ENCODE measurements at regions not wholly inside any gene's neighbourhood (a gene's known extent, or its start where the extent isn't known, plus 50 kb on each side); places are given as distances from the start of the nearest gene placed in this dataset.

DNA sequence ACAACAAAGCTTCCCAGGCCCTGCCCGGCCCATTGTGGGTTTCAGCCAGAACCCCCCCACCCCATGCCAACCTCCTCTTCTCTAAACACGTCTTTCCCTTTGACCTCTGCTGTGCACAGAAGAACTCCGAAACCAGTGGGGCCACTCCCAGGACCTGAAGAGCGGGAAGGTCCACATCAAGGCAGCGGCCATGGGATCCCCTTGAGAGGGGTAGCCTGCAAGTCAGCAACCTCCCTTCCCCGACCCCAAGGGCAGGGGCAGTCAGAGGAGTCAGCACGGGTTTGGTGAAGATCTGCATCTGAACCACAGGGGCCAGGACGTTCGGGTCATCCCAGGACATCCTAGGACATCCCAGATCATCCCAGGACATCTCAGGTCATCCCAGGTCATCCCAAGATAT, 379.9 kb upstream of the IRX4 start (continued):
- TF ChIP-seq, protein P1, sequence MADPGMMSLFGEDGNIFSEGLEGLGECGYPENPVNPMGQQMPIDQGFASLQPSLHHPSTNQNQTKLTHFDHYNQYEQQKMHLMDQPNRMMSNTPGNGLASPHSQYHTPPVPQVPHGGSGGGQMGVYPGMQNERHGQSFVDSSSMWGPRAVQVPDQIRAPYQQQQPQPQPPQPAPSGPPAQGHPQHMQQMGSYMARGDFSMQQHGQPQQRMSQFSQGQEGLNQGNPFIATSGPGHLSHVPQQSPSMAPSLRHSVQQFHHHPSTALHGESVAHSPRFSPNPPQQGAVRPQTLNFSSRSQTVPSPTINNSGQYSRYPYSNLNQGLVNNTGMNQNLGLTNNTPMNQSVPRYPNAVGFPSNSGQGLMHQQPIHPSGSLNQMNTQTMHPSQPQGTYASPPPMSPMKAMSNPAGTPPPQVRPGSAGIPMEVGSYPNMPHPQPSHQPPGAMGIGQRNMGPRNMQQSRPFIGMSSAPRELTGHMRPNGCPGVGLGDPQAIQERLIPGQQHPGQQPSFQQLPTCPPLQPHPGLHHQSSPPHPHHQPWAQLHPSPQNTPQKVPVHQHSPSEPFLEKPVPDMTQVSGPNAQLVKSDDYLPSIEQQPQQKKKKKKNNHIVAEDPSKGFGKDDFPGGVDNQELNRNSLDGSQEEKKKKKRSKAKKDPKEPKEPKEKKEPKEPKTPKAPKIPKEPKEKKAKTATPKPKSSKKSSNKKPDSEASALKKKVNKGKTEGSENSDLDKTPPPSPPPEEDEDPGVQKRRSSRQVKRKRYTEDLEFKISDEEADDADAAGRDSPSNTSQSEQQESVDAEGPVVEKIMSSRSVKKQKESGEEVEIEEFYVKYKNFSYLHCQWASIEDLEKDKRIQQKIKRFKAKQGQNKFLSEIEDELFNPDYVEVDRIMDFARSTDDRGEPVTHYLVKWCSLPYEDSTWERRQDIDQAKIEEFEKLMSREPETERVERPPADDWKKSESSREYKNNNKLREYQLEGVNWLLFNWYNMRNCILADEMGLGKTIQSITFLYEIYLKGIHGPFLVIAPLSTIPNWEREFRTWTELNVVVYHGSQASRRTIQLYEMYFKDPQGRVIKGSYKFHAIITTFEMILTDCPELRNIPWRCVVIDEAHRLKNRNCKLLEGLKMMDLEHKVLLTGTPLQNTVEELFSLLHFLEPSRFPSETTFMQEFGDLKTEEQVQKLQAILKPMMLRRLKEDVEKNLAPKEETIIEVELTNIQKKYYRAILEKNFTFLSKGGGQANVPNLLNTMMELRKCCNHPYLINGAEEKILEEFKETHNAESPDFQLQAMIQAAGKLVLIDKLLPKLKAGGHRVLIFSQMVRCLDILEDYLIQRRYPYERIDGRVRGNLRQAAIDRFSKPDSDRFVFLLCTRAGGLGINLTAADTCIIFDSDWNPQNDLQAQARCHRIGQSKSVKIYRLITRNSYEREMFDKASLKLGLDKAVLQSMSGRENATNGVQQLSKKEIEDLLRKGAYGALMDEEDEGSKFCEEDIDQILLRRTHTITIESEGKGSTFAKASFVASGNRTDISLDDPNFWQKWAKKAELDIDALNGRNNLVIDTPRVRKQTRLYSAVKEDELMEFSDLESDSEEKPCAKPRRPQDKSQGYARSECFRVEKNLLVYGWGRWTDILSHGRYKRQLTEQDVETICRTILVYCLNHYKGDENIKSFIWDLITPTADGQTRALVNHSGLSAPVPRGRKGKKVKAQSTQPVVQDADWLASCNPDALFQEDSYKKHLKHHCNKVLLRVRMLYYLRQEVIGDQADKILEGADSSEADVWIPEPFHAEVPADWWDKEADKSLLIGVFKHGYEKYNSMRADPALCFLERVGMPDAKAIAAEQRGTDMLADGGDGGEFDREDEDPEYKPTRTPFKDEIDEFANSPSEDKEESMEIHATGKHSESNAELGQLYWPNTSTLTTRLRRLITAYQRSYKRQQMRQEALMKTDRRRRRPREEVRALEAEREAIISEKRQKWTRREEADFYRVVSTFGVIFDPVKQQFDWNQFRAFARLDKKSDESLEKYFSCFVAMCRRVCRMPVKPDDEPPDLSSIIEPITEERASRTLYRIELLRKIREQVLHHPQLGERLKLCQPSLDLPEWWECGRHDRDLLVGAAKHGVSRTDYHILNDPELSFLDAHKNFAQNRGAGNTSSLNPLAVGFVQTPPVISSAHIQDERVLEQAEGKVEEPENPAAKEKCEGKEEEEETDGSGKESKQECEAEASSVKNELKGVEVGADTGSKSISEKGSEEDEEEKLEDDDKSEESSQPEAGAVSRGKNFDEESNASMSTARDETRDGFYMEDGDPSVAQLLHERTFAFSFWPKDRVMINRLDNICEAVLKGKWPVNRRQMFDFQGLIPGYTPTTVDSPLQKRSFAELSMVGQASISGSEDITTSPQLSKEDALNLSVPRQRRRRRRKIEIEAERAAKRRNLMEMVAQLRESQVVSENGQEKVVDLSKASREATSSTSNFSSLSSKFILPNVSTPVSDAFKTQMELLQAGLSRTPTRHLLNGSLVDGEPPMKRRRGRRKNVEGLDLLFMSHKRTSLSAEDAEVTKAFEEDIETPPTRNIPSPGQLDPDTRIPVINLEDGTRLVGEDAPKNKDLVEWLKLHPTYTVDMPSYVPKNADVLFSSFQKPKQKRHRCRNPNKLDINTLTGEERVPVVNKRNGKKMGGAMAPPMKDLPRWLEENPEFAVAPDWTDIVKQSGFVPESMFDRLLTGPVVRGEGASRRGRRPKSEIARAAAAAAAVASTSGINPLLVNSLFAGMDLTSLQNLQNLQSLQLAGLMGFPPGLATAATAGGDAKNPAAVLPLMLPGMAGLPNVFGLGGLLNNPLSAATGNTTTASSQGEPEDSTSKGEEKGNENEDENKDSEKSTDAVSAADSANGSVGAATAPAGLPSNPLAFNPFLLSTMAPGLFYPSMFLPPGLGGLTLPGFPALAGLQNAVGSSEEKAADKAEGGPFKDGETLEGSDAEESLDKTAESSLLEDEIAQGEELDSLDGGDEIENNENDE (IDR thresholded peaks at IDR 0.05; ENCODE audit: insufficient replicate concordance, low read length): no peak
- TF ChIP-seq CEBPB (IDR thresholded peaks at IDR 0.05; ENCODE audit: low read depth, low read length): no peak
- no peak for TF ChIP-seq KDM5A (IDR thresholded peaks at IDR 0.05; ENCODE audit: low read length)
- TF ChIP-seq KDM4A (IDR thresholded peaks at IDR 0.05; ENCODE audit: low read depth, low read length, severe bottlenecking): no peak
- TF ChIP-seq BCL11A (IDR thresholded peaks at IDR 0.05; ENCODE audit: low read depth in 2 of 2, low read length in 2 of 2): no peak
- TF ChIP-seq RXRA (IDR thresholded peaks at IDR 0.05; ENCODE audit: insufficient read depth, low read depth, low read length): no peak

Data from H1 (cell line).